ENCODE measurements at regions not wholly inside any gene's neighbourhood (a gene's known extent, or its start where the extent isn't known, plus 50 kb on each side); places are given as distances from the start of the nearest gene placed in this dataset.

GRCh38 chr10:111551001-111551400 lies 474.2 kb downstream of the ADRA2A start:
- TF ChIP-seq, protein P1, sequence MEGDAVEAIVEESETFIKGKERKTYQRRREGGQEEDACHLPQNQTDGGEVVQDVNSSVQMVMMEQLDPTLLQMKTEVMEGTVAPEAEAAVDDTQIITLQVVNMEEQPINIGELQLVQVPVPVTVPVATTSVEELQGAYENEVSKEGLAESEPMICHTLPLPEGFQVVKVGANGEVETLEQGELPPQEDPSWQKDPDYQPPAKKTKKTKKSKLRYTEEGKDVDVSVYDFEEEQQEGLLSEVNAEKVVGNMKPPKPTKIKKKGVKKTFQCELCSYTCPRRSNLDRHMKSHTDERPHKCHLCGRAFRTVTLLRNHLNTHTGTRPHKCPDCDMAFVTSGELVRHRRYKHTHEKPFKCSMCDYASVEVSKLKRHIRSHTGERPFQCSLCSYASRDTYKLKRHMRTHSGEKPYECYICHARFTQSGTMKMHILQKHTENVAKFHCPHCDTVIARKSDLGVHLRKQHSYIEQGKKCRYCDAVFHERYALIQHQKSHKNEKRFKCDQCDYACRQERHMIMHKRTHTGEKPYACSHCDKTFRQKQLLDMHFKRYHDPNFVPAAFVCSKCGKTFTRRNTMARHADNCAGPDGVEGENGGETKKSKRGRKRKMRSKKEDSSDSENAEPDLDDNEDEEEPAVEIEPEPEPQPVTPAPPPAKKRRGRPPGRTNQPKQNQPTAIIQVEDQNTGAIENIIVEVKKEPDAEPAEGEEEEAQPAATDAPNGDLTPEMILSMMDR (IDR thresholded peaks at IDR 0.05): no peak
- TF ChIP-seq POLR2A (IDR thresholded peaks at IDR 0.05): no peak
